Activated T-helper 17 cell treated with anti-CD3 and anti-CD28 coated beads, Interleukin-2, amount 50 U/mL, for 72 hours (primary cell): ENCODE measurements at regions not wholly inside any gene's neighbourhood (a gene's known extent, or its start where the extent isn't known, plus 50 kb on each side); places are given as distances from the start of the nearest gene placed in this dataset.
"Not testable (repeated sequence)": the region's sequence is repeated elsewhere in the genome, so short reads cannot be mapped to it uniquely, and the experiment has no call there.

Source experiments
- ATAC-seq: fragments of 150-1000 bp; cut with Tn5 transposase; replicated peaks from 2 replicates; pipeline ENCODE4 v1.10.0; 2021; ENCODE audit warnings: mild to moderate bottlenecking, moderate library complexity
- H3K27ac Mint-ChIP-seq: one replicate; pipeline ENCODE4 v1.8.0; 2022; ENCODE audit warnings: mixed read lengths
- H3K27me3 Mint-ChIP-seq: one replicate; pipeline ENCODE4 v1.8.0; 2022; ENCODE audit warnings: mixed read lengths
- H3K36me3 Mint-ChIP-seq: one replicate; pipeline ENCODE4 v1.8.0; 2022; ENCODE audit warnings: low read depth, mild to moderate bottlenecking, mixed read lengths
- H3K4me1 Mint-ChIP-seq: one replicate; pipeline ENCODE4 v1.8.0; 2022; ENCODE audit warnings: mixed read lengths
- H3K4me3 Mint-ChIP-seq: one replicate; pipeline ENCODE4 v1.8.0; 2022; ENCODE audit warnings: mild to moderate bottlenecking, mixed read lengths
- H3K9me3 Mint-ChIP-seq: one replicate; pipeline ENCODE4 v1.8.0; 2022; ENCODE audit warnings: mixed read lengths

- H3K4me3 Mint-ChIP-seq, result no peak overlapping the region
- H3K9me3 Mint-ChIP-seq, result peaks cover 3% of the 10 kb centered on the region
- ATAC-seq, result no peak
- no peaks in the 10 kb centered on the region for H3K36me3 Mint-ChIP-seq
- H3K27me3 Mint-ChIP-seq, result no peaks in the 10 kb centered on the region
- H3K27ac Mint-ChIP-seq, result no peak overlapping the region
- no peaks in the 10 kb centered on the region for H3K4me1 Mint-ChIP-seq
Observed at GRCh38 chr6:76835293-76835692, 628.0 kb downstream of the HTR1B start.

- Mint-ChIP-seq H3K9me3 (peaks cover 3% of the 10 kb centered on the region), H3K36me3 (no peaks in the 10 kb centered on the region), H3K4me1 (no peaks in the 10 kb centered on the region), H3K27me3 (no peaks in the 10 kb centered on the region), H3K27ac (no peak overlapping the region), H3K4me3 (no peak overlapping the region)
- no peak for ATAC-seq
Observed at GRCh38 chr6:76834399-76834798, 628.9 kb downstream of the HTR1B start.

GRCh38 chr6:76831299-76831698 lies 632.0 kb downstream of the HTR1B start:
- Mint-ChIP-seq H3K27ac (no peak overlapping the region), H3K4me3 (no peak overlapping the region), H3K27me3 (no peaks in the 10 kb centered on the region), H3K36me3 (no peaks in the 10 kb centered on the region), H3K4me1 (no peaks in the 10 kb centered on the region), H3K9me3 (peaks cover 9% of the 10 kb centered on the region)
- no peak for ATAC-seq

GRCh38 chr6:76823578-76823977 lies 639.7 kb downstream of the HTR1B start:
- H3K9me3 Mint-ChIP-seq, result peaks cover 14% of the 10 kb centered on the region
- H3K27ac Mint-ChIP-seq, H3K27me3 Mint-ChIP-seq, H3K36me3 Mint-ChIP-seq, H3K4me1 Mint-ChIP-seq, H3K4me3 Mint-ChIP-seq, ATAC-seq: not testable (repeated sequence)

- ATAC-seq, result peak; percentile 16
Observed at GRCh38 chr6:76818451-76818850, 644.8 kb downstream of the HTR1B start.

GRCh38 chr6:76817429-76817828 lies 645.9 kb downstream of the HTR1B start:
- no peaks in the 10 kb centered on the region for H3K27me3 Mint-ChIP-seq

More at GRCh38 chr6:76818451-76818850, 644.8 kb downstream of the HTR1B start:
- H3K4me1 Mint-ChIP-seq, result no peaks in the 10 kb centered on the region
- no peak overlapping the region for H3K27ac Mint-ChIP-seq
- no peak overlapping the region for H3K4me3 Mint-ChIP-seq
- no peaks in the 10 kb centered on the region for H3K27me3 Mint-ChIP-seq
- H3K36me3 Mint-ChIP-seq, result no peaks in the 10 kb centered on the region
- H3K9me3 Mint-ChIP-seq, result peaks cover 8% of the 10 kb centered on the region

GRCh38 chr6:76814496-76815458 lies 648.5 kb downstream of the HTR1B start:
- Mint-ChIP-seq H3K9me3 (peaks cover 4% of the 10 kb centered on the region), H3K4me1 (no peaks in the 10 kb centered on the region), H3K36me3 (no peaks in the 10 kb centered on the region), H3K27ac (no peak overlapping the region), H3K27me3 (no peaks in the 10 kb centered on the region), H3K4me3 (no peak overlapping the region)
- ATAC-seq, result no peak

More at GRCh38 chr6:76817429-76817828, 645.9 kb downstream of the HTR1B start:
- Mint-ChIP-seq H3K9me3 (peaks cover 4% of the 10 kb centered on the region), H3K4me3 (no peak overlapping the region), H3K36me3 (no peaks in the 10 kb centered on the region), H3K27ac (no peak overlapping the region), H3K4me1 (no peaks in the 10 kb centered on the region)
- ATAC-seq, result no peak

- Mint-ChIP-seq H3K4me3 (no peak overlapping the region), H3K27me3 (no peaks in the 10 kb centered on the region), H3K36me3 (no peaks in the 10 kb centered on the region)
Observed at GRCh38 chr6:76810286-76810685, 653.0 kb downstream of the HTR1B start.

GRCh38 chr6:76803038-76803580 lies 660.2 kb downstream of the HTR1B start:
- H3K4me3 Mint-ChIP-seq, result no peak overlapping the region
- ATAC-seq, result no peak
- H3K36me3 Mint-ChIP-seq, result no peaks in the 10 kb centered on the region
- H3K27me3 Mint-ChIP-seq, result no peaks in the 10 kb centered on the region
- H3K9me3 Mint-ChIP-seq, result peaks cover 12% of the 10 kb centered on the region
- no peak overlapping the region for H3K27ac Mint-ChIP-seq
- no peaks in the 10 kb centered on the region for H3K4me1 Mint-ChIP-seq

More at GRCh38 chr6:76810286-76810685, 653.0 kb downstream of the HTR1B start:
- no peaks in the 10 kb centered on the region for H3K4me1 Mint-ChIP-seq
- no peak for ATAC-seq
- no peaks in the 10 kb centered on the region for H3K9me3 Mint-ChIP-seq
- H3K27ac Mint-ChIP-seq, result no peak overlapping the region

- H3K27ac Mint-ChIP-seq, result no peak overlapping the region
- H3K4me1 Mint-ChIP-seq, result no peaks in the 10 kb centered on the region
- no peak overlapping the region for H3K4me3 Mint-ChIP-seq
- H3K9me3 Mint-ChIP-seq, result no peaks in the 10 kb centered on the region
- ATAC-seq, result no peak
- H3K36me3 Mint-ChIP-seq, result no peaks in the 10 kb centered on the region
- H3K27me3 Mint-ChIP-seq, result no peaks in the 10 kb centered on the region
Observed at GRCh38 chr6:76792394-76792793, 670.9 kb downstream of the HTR1B start.

GRCh38 chr6:76790881-76791280 lies 672.4 kb downstream of the HTR1B start:
- no peak for ATAC-seq
- H3K27me3 Mint-ChIP-seq, result no peaks in the 10 kb centered on the region
- no peaks in the 10 kb centered on the region for H3K9me3 Mint-ChIP-seq
- no peaks in the 10 kb centered on the region for H3K4me1 Mint-ChIP-seq
- no peaks in the 10 kb centered on the region for H3K36me3 Mint-ChIP-seq
- no peak overlapping the region for H3K27ac Mint-ChIP-seq
- no peak overlapping the region for H3K4me3 Mint-ChIP-seq

GRCh38 chr6:76790045-76790796 lies 673.1 kb downstream of the HTR1B start:
- H3K27me3 Mint-ChIP-seq, result no peaks in the 10 kb centered on the region
- H3K4me3 Mint-ChIP-seq, result no peak overlapping the region
- no peaks in the 10 kb centered on the region for H3K36me3 Mint-ChIP-seq
- no peaks in the 10 kb centered on the region for H3K4me1 Mint-ChIP-seq
- no peak for ATAC-seq
- peaks cover 1% of the 10 kb centered on the region for H3K9me3 Mint-ChIP-seq
- no peak overlapping the region for H3K27ac Mint-ChIP-seq

- no peak overlapping the region for H3K27ac Mint-ChIP-seq
- no peak for ATAC-seq
- peaks cover 4% of the 10 kb centered on the region for H3K9me3 Mint-ChIP-seq
- no peaks in the 10 kb centered on the region for H3K4me1 Mint-ChIP-seq
- H3K4me3 Mint-ChIP-seq, result no peak overlapping the region
- no peaks in the 10 kb centered on the region for H3K27me3 Mint-ChIP-seq
- no peaks in the 10 kb centered on the region for H3K36me3 Mint-ChIP-seq
Observed at GRCh38 chr6:76789580-76789979, 673.7 kb downstream of the HTR1B start.

- H3K36me3 Mint-ChIP-seq, result no peaks in the 10 kb centered on the region
- no peaks in the 10 kb centered on the region for H3K4me1 Mint-ChIP-seq
- H3K4me3 Mint-ChIP-seq, result no peak overlapping the region
- no peak for ATAC-seq
- H3K27me3 Mint-ChIP-seq, result no peaks in the 10 kb centered on the region
- H3K27ac Mint-ChIP-seq, result no peak overlapping the region
- H3K9me3 Mint-ChIP-seq, result peaks cover 4% of the 10 kb centered on the region
Observed at GRCh38 chr6:76788155-76788554, 675.1 kb downstream of the HTR1B start.
